NT2/D1 (cell line): ENCODE measurements at regions not wholly inside any gene's neighbourhood (a gene's known extent, or its start where the extent isn't known, plus 50 kb on each side); places are given as distances from the start of the nearest gene placed in this dataset.
"Not testable (repeated sequence)": the region's sequence is repeated elsewhere in the genome, so short reads cannot be mapped to it uniquely, and the experiment has no call there.

Experiments used
- DNase-seq: peaks from one replicate; pipeline ENCODE4 v3.0.0-alpha.2; 2011; ENCODE audit warnings: low read depth, low spot score
- H3K27me3 ChIP-seq: 2 replicates; pipeline ENCODE4 v1.6.0; 2011; ENCODE audit warnings: mild to moderate bottlenecking; ENCODE audit not compliant: insufficient read length, insufficient read depth
- H3K36me3 ChIP-seq: 2 replicates; pipeline ENCODE4 v1.6.1; 2011; ENCODE audit warnings: mild to moderate bottlenecking, low read length, mixed read lengths; ENCODE audit not compliant: insufficient read depth, insufficient read length
- H3K4me1 ChIP-seq: 2 replicates; pipeline ENCODE4 v1.5.1; 2011; ENCODE audit not compliant: insufficient read depth, insufficient read length
- H3K4me3 ChIP-seq: 2 replicates; pipeline ENCODE4 v1.5.1; 2011; ENCODE audit warnings: low read depth; ENCODE audit not compliant: insufficient read length
- H3K9ac ChIP-seq: 2 replicates; pipeline ENCODE4 v1.6.0; 2011; ENCODE audit warnings: low read depth; ENCODE audit not compliant: insufficient read length
- H3K9me3 ChIP-seq: 2 replicates; pipeline ENCODE4 v1.5.1; 2011; ENCODE audit warnings: mild to moderate bottlenecking, low read length; ENCODE audit not compliant: insufficient read depth
- SUZ12 ChIP-seq: IDR thresholded peaks from 2 replicates; pipeline ENCODE4 v1.6.1; 2011; ENCODE audit not compliant: insufficient read length, insufficient read depth; ENCODE audit errors: extremely low read depth
- YY1 ChIP-seq: IDR thresholded peaks from 2 replicates; pipeline ENCODE4 v1.6.1; 2011; ENCODE audit not compliant: insufficient read length, insufficient read depth
- ZNF274 ChIP-seq: IDR thresholded peaks from 2 replicates; pipeline ENCODE4 v1.6.1; 2011; ENCODE audit warnings: mild to moderate bottlenecking, low read depth, low read length

- Histone ChIP-seq H3K9me3 (no peaks in the 10 kb centered on the region), H3K9ac (no peak overlapping the region), H3K4me1 (no peaks in the 10 kb centered on the region), H3K27me3 (no peaks in the 10 kb centered on the region), H3K36me3 (no peaks in the 10 kb centered on the region), H3K4me3 (no peak overlapping the region)
- no peak for DNase-seq
- TF ChIP-seq YY1 (no peak), ZNF274 (no peak), SUZ12 (no peak)
These were observed 501.2 kb upstream of the COBL start for GRCh38 chr7:51817694-51818225.

DNA sequence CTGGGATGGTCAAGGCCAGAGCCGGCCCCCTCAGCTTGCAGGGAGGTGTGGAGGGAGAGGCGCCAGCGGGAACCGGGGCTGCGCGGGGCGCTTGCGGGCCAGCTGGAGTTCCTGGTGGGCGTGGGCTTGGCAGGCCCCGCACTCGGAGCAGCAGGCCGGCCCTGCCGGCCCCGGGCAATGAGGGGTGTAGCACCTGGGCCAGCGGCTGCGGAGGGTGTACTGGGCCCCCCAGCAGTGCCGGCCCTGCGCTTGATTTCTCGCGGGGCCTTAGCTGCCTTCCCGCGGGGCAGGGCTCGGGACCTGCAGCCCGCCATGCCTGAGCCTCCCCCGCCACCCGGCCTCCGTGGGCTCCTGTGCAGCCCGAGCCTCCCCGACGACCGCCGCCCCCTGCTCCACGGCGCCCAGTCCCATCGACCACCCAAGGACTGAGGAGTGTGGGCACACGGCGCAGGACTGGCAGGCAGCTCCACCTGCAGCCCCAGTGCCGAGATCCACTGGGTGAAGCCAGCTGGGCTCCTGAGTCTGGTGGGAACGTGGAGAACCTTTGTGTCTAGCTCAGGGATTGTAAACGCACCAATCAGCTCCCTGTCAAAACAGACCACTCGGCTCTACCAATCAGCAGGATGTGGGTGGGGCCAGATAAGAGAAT lies 489.3 kb upstream of the COBL start:
- not testable (repeated sequence) for H3K9me3 ChIP-seq, DNase-seq, H3K36me3 ChIP-seq, H3K4me1 ChIP-seq, H3K4me3 ChIP-seq, H3K9ac ChIP-seq, H3K27me3 ChIP-seq

DNA sequence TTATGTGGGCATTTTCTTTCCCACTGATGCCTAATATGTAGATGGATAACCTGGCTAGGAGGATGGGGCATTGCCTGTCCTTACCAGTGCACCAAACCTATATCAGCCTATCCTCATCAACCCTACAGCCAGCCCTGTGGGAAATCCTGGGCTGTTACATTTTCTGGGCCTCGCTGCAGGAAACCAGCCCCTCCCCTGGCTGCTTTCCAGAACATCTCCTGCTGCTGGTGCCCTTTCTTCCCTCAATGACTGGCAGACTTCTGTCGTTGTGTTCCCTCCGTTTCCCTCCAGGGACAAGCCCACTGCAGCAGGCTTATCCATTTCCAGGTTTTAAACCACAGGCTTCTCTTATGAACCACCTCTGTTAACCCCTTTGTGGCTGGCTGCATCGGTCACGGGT lies 486.1 kb upstream of the COBL start:
- H3K36me3 ChIP-seq: no peaks in the 10 kb centered on the region
- H3K4me1 ChIP-seq: no peaks in the 10 kb centered on the region
- no peaks in the 10 kb centered on the region for H3K27me3 ChIP-seq
- no peak overlapping the region for H3K4me3 ChIP-seq
- no peaks in the 10 kb centered on the region for H3K9me3 ChIP-seq
- no peak for TF ChIP-seq ZNF274
- no peak for TF ChIP-seq YY1
- TF ChIP-seq SUZ12: no peak
- no peak overlapping the region for H3K9ac ChIP-seq
- no peak for DNase-seq

- Histone ChIP-seq H3K27me3 (no peaks in the 10 kb centered on the region), H3K36me3 (no peaks in the 10 kb centered on the region)
- DNase-seq: no peak
These were observed 480.8 kb upstream of the COBL start for GRCh38 chr7:51797371-51797770.

GRCh38 chr7:51792796-51793195 lies 476.2 kb upstream of the COBL start:
- no peaks in the 10 kb centered on the region; the same call in 1 of the 2 replicates for H3K9me3 ChIP-seq
- no peaks in the 10 kb centered on the region for H3K27me3 ChIP-seq
- DNase-seq: no peak
- no peaks in the 10 kb centered on the region for H3K4me1 ChIP-seq
- H3K36me3 ChIP-seq: no peaks in the 10 kb centered on the region
- H3K9ac ChIP-seq: no peak overlapping the region
- no peak for TF ChIP-seq ZNF274
- no peak for TF ChIP-seq SUZ12
- no peak for TF ChIP-seq YY1
- no peak overlapping the region for H3K4me3 ChIP-seq

More at GRCh38 chr7:51797371-51797770, 480.8 kb upstream of the COBL start:
- no peak overlapping the region for H3K4me3 ChIP-seq
- H3K9ac ChIP-seq: no peak overlapping the region
- no peaks in the 10 kb centered on the region; the same call in 1 of the 2 replicates for H3K9me3 ChIP-seq
- TF ChIP-seq ZNF274 (no peak), SUZ12 (no peak), YY1 (no peak)
- no peaks in the 10 kb centered on the region for H3K4me1 ChIP-seq

- no peak for TF ChIP-seq YY1
- Histone ChIP-seq H3K4me1 (no peaks in the 10 kb centered on the region), H3K9ac (no peak overlapping the region), H3K27me3 (no peaks in the 10 kb centered on the region), H3K36me3 (no peaks in the 10 kb centered on the region), H3K9me3 (no peaks in the 10 kb centered on the region), H3K4me3 (no peak overlapping the region)
- peak; percentile 50 for DNase-seq
These were observed 472.9 kb upstream of the COBL start for GRCh38 chr7:51789489-51789888.

GRCh38 chr7:51786284-51786683 lies 469.7 kb upstream of the COBL start:
- Histone ChIP-seq H3K4me1 (no peaks in the 10 kb centered on the region), H3K9ac (no peak overlapping the region), H3K36me3 (no peaks in the 10 kb centered on the region), H3K4me3 (no peak overlapping the region), H3K27me3 (no peaks in the 10 kb centered on the region), H3K9me3 (no peaks in the 10 kb centered on the region)
- no peak for DNase-seq
- TF ChIP-seq SUZ12 (no peak), ZNF274 (no peak), YY1 (no peak)

- Histone ChIP-seq H3K36me3 (no peaks in the 10 kb centered on the region), H3K4me3 (no peak overlapping the region), H3K9ac (no peak overlapping the region), H3K9me3 (no peaks in the 10 kb centered on the region), H3K27me3 (no peaks in the 10 kb centered on the region), H3K4me1 (no peaks in the 10 kb centered on the region)
- TF ChIP-seq YY1 (no peak), ZNF274 (no peak), SUZ12 (no peak)
- DNase-seq: no peak
These were observed 469.3 kb upstream of the COBL start for GRCh38 chr7:51785876-51786275.
